ENCODE measurements at regions not wholly inside any gene's neighbourhood (a gene's known extent, or its start where the extent isn't known, plus 50 kb on each side); places are given as distances from the start of the nearest gene placed in this dataset.

DNA sequence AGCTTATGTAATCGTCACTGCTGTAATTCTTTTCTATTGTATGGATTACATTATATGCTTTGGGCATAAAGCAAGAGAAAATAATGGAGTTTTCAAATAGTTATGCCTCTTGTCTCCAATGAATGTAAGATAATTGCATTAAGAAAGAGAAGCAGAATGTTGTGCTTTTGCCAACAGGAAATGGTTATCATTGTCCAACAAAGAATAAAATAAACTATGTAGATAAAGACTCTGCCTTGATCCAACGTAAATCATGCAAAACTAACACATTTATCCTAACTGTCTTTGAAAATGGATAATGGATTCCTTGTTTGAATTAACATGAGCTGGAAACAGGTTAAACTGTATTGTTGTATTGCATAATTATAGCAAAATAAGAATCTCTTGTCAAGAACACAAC is 1709.0 kb downstream of the PCDH7 start:
- TF ChIP-seq NFIC (IDR thresholded peaks at IDR 0.05): no peak
- no peak for TF ChIP-seq EP300 (IDR thresholded peaks at IDR 0.05; ENCODE audit: borderline replicate concordance)
- TF ChIP-seq CEBPB (IDR thresholded peaks at IDR 0.05): no peak
- TF ChIP-seq, protein P1, sequence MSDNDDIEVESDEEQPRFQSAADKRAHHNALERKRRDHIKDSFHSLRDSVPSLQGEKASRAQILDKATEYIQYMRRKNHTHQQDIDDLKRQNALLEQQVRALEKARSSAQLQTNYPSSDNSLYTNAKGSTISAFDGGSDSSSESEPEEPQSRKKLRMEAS (IDR thresholded peaks at IDR 0.05): no peak
- TF ChIP-seq TAF1 (IDR thresholded peaks at IDR 0.05; ENCODE audit: low read depth): no peak
- TF ChIP-seq TCF12 (IDR thresholded peaks at IDR 0.05; ENCODE audit: low read depth): no peak
- TF ChIP-seq TEAD4 (IDR thresholded peaks at IDR 0.05): no peak
- TF ChIP-seq FOXM1 (IDR thresholded peaks at IDR 0.05; ENCODE audit: borderline replicate concordance, low read depth): no peak
- TF ChIP-seq, protein P2, sequence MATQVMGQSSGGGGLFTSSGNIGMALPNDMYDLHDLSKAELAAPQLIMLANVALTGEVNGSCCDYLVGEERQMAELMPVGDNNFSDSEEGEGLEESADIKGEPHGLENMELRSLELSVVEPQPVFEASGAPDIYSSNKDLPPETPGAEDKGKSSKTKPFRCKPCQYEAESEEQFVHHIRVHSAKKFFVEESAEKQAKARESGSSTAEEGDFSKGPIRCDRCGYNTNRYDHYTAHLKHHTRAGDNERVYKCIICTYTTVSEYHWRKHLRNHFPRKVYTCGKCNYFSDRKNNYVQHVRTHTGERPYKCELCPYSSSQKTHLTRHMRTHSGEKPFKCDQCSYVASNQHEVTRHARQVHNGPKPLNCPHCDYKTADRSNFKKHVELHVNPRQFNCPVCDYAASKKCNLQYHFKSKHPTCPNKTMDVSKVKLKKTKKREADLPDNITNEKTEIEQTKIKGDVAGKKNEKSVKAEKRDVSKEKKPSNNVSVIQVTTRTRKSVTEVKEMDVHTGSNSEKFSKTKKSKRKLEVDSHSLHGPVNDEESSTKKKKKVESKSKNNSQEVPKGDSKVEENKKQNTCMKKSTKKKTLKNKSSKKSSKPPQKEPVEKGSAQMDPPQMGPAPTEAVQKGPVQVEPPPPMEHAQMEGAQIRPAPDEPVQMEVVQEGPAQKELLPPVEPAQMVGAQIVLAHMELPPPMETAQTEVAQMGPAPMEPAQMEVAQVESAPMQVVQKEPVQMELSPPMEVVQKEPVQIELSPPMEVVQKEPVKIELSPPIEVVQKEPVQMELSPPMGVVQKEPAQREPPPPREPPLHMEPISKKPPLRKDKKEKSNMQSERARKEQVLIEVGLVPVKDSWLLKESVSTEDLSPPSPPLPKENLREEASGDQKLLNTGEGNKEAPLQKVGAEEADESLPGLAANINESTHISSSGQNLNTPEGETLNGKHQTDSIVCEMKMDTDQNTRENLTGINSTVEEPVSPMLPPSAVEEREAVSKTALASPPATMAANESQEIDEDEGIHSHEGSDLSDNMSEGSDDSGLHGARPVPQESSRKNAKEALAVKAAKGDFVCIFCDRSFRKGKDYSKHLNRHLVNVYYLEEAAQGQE (IDR thresholded peaks at IDR 0.05; ENCODE audit: low read depth): no peak
- no peak for TF ChIP-seq YY1 (IDR thresholded peaks at IDR 0.05; ENCODE audit: low read depth)
- no peak for TF ChIP-seq RAD21 (IDR thresholded peaks at IDR 0.05; ENCODE audit: low read depth)
